H9 (cell line): ENCODE measurements at regions not wholly inside any gene's neighbourhood (a gene's known extent, or its start where the extent isn't known, plus 50 kb on each side); places are given as distances from the start of the nearest gene placed in this dataset.

Source experiments
- DNase-seq: peaks from one replicate; pipeline ENCODE4 v3.0.0-alpha.2; 2017
- H2AFZ ChIP-seq: one replicate; pipeline ENCODE4 v1.6.1; 2013; ENCODE audit warnings: mild to moderate bottlenecking, low read length, control low read depth, moderate library complexity
- H2AK5ac ChIP-seq: 2 replicates; pipeline ENCODE4 v1.6.1; 2013; ENCODE audit warnings: low read length, control low read depth, mixed read lengths; ENCODE audit not compliant: insufficient read length
- H2BK120ac ChIP-seq: one replicate; pipeline ENCODE4 v1.6.1; 2013; ENCODE audit warnings: low read depth, mild to moderate bottlenecking, low read length, control low read depth, inconsistent platforms; ENCODE audit not compliant: poor library complexity, severe bottlenecking
- H2BK12ac ChIP-seq: 2 replicates; pipeline ENCODE4 v1.6.1; 2013; ENCODE audit warnings: low read length, control low read depth, mixed read lengths, low read depth; ENCODE audit not compliant: insufficient read length
- H2BK15ac ChIP-seq: 2 replicates; pipeline ENCODE4 v1.6.1; 2013; ENCODE audit warnings: low read depth, low read length, control low read depth
- H2BK20ac ChIP-seq: one replicate; pipeline ENCODE4 v1.6.1; 2013; ENCODE audit warnings: low read depth, mild to moderate bottlenecking, low read length, control low read depth, inconsistent platforms; ENCODE audit not compliant: poor library complexity, severe bottlenecking
- H2BK5ac ChIP-seq: 2 replicates; pipeline ENCODE4 v1.6.1; 2013; ENCODE audit warnings: low read length, control low read depth, mixed read lengths; ENCODE audit not compliant: insufficient read length
- H3K14ac ChIP-seq: 2 replicates; pipeline ENCODE4 v1.6.1; 2013; ENCODE audit warnings: low read length, control low read depth; ENCODE audit not compliant: insufficient read depth
- H3K18ac ChIP-seq: 2 replicates; pipeline ENCODE4 v1.6.1; 2013; ENCODE audit warnings: low read depth, mild to moderate bottlenecking, mixed read lengths, low read length, control low read depth; ENCODE audit not compliant: insufficient read length
- H3K23ac ChIP-seq: 2 replicates; pipeline ENCODE4 v1.6.1; 2013; ENCODE audit warnings: low read length, control low read depth, mixed read lengths, low read depth; ENCODE audit not compliant: insufficient read length
- H3K23me2 ChIP-seq: 2 replicates; pipeline ENCODE4 v1.6.1; 2013; ENCODE audit warnings: low read depth, mild to moderate bottlenecking, mixed read lengths, low read length, control low read depth; ENCODE audit not compliant: insufficient read length, poor library complexity, severe bottlenecking
- H3K27ac ChIP-seq: 2 replicates; pipeline ENCODE4 v1.5.1; 2013; ENCODE audit warnings: low read length, control low read depth, mixed read lengths, low read depth; ENCODE audit not compliant: insufficient read length
- H3K27me3 ChIP-seq: 2 replicates; pipeline ENCODE4 v1.6.1; 2013; ENCODE audit warnings: low read length, control low read depth, inconsistent platforms; ENCODE audit not compliant: insufficient read depth
- H3K4ac ChIP-seq: 2 replicates; pipeline ENCODE4 v1.6.1; 2013; ENCODE audit warnings: low read depth, mild to moderate bottlenecking, control low read depth, inconsistent platforms, low read length, moderate library complexity
- H3K4me1 ChIP-seq: 2 replicates; pipeline ENCODE4 v1.6.1; 2013; ENCODE audit warnings: low read length, control low read depth, inconsistent platforms; ENCODE audit not compliant: insufficient read depth
- H3K4me2 ChIP-seq: 2 replicates; pipeline ENCODE4 v1.6.1; 2013; ENCODE audit warnings: low read length, control low read depth, mixed read lengths; ENCODE audit not compliant: insufficient read length, insufficient read depth
- H3K56ac ChIP-seq: 2 replicates; pipeline ENCODE4 v1.6.1; 2013; ENCODE audit warnings: low read depth, mild to moderate bottlenecking, mixed read lengths, low read length, control low read depth; ENCODE audit not compliant: insufficient read length
- H3K79me1 ChIP-seq: 2 replicates; pipeline ENCODE4 v1.6.1; 2013; ENCODE audit warnings: low read depth, mild to moderate bottlenecking, moderate library complexity, low read length, control low read depth, inconsistent platforms; ENCODE audit not compliant: insufficient read depth, poor library complexity, severe bottlenecking
- H3K79me2 ChIP-seq: 2 replicates; pipeline ENCODE4 v1.6.1; 2013; ENCODE audit warnings: low read length, control low read depth, inconsistent platforms; ENCODE audit not compliant: insufficient read depth
- H3K9ac ChIP-seq: 2 replicates; pipeline ENCODE4 v1.6.1; 2013; ENCODE audit warnings: low read length, control low read depth, mixed read lengths; ENCODE audit not compliant: insufficient read length; ENCODE audit errors: extremely low read depth
- H3K9me3 ChIP-seq: one replicate; pipeline ENCODE4 v1.6.1; 2013; ENCODE audit warnings: low read depth, low read length, inconsistent platforms; ENCODE audit not compliant: control insufficient read depth
- H3T11ph ChIP-seq: one replicate; pipeline ENCODE4 v1.6.1; 2013; ENCODE audit warnings: mild to moderate bottlenecking, low read length, control low read depth, inconsistent platforms
- H4K20me1 ChIP-seq: one replicate; pipeline ENCODE4 v1.6.1; 2013; ENCODE audit not compliant: control insufficient read depth, insufficient read length, insufficient read depth
- H4K5ac ChIP-seq: 2 replicates; pipeline ENCODE4 v1.6.1; 2013; ENCODE audit warnings: low read depth, mild to moderate bottlenecking, mixed read lengths, low read length, control low read depth; ENCODE audit not compliant: insufficient read length
- H4K8ac ChIP-seq: replicated peaks from 2 replicates; pipeline ENCODE4 v1.6.1; 2013; ENCODE audit warnings: low read length, control low read depth, mixed read lengths, low read depth; ENCODE audit not compliant: insufficient read length
- H4K91ac ChIP-seq: 2 replicates; pipeline ENCODE4 v1.6.1; 2013; ENCODE audit warnings: low read depth, mild to moderate bottlenecking, moderate library complexity, mixed read lengths, low read length, control low read depth; ENCODE audit not compliant: insufficient read length
- H3K27ac Mint-ChIP-seq, 3 experiments: 2 replicates in 2 of 3; 3 replicates in 1 of 3; pipeline ENCODE4 v1.8.0; 2020 to 2021; ENCODE audit warnings: mixed read lengths in 3 of 3, mild to moderate bottlenecking in 1 of 3, moderate library complexity in 1 of 3
- H3K27me3 Mint-ChIP-seq: 2 replicates; pipeline ENCODE4 v1.8.0; 2021; ENCODE audit warnings: low read depth, mild to moderate bottlenecking, moderate library complexity, mixed read lengths
- H3K36me3 Mint-ChIP-seq, 3 experiments: 2 replicates in 2 of 3; 3 replicates in 1 of 3; pipeline ENCODE4 v1.8.0; 2020 to 2021; ENCODE audit warnings: low read depth in 3 of 3, mixed read lengths in 3 of 3; ENCODE audit not compliant: insufficient read depth in 1 of 3
- H3K4me1 Mint-ChIP-seq, 2 experiments: 2 replicates each; pipeline ENCODE4 v1.8.0; 2020; ENCODE audit warnings: mixed read lengths in 2 of 2
- H3K4me3 Mint-ChIP-seq, 2 experiments: 2 replicates in 1 of 2; 3 replicates in 1 of 2; pipeline ENCODE4 v1.8.0; 2020 to 2021; ENCODE audit warnings: mild to moderate bottlenecking in 2 of 2, mixed read lengths in 2 of 2, moderate library complexity in 1 of 2
- H3K9me3 Mint-ChIP-seq, 2 experiments: 2 replicates in 1 of 2; 3 replicates in 1 of 2; pipeline ENCODE4 v1.8.0; 2020; ENCODE audit warnings: mild to moderate bottlenecking in 2 of 2, mixed read lengths in 2 of 2, moderate library complexity in 1 of 2
- CTCF ChIP-seq: fragments of 200-600 bp; sonication (generic); conservative IDR thresholded peaks from 3 replicates; pipeline ENCODE4 v1.8.0; 2021; ENCODE audit warnings: antibody characterized with exemption, mild to moderate bottlenecking
- WGBS: extraction: QIAGEN DNeasy Blood & Tissue Kit; methylation state at CpG from one replicate; pipeline ENCODE4 v1.1.7; 2013; ENCODE audit warnings: missing lambda C conversion rate, low lambda C conversion rate, mixed read lengths; ENCODE audit not compliant: insufficient read length; ENCODE audit errors: extremely low coverage; 5-methylcytosine and 5-hydroxymethylcytosine counted together

GRCh38 chr2:59791004-59791618, 762.3 kb downstream of the BCL11A start:
- H3K23me2 ChIP-seq: no peaks in the 10 kb centered on the region
- H2BK20ac ChIP-seq: no peak overlapping the region
- H3K27me3 Mint-ChIP-seq: no peaks in the 10 kb centered on the region; the same call in 1 of the 2 replicates

More at GRCh38 chr2:59791004-59791618, 762.3 kb downstream of the BCL11A start:
- no peak overlapping the region for H3K14ac ChIP-seq
- no peaks in the 10 kb centered on the region for H4K20me1 ChIP-seq
- H2BK15ac ChIP-seq: no peak overlapping the region
- H3K79me1 ChIP-seq: no peaks in the 10 kb centered on the region
- H2BK12ac ChIP-seq: no peak overlapping the region
- H3K56ac ChIP-seq: no peak overlapping the region
- no peak overlapping the region for H3K23ac ChIP-seq
- H3K79me2 ChIP-seq: no peaks in the 10 kb centered on the region
- Mint-ChIP-seq H3K9me3 (peaks cover 3 to 12% of the 10 kb centered on the region in 2 experiments; a peak in 3 of 5 replicates), H3K36me3 (peaks cover 0 to 2% (median 1%) of the 10 kb centered on the region in 3 experiments; a peak in 2 of 7 replicates), H3K4me3 (no peak overlapping the region; a peak in 2 of 5 replicates), H3K4me1 (peaks cover 33 to 36% of the 10 kb centered on the region in 2 experiments), H3K27ac (peak overlapping the region in 1 of 3 experiments; percentile 75; a peak in 2 of 7 replicates)
- no peak overlapping the region for H2AK5ac ChIP-seq
- H2BK5ac ChIP-seq: no peak overlapping the region
- no peak for DNase-seq
- H3K4me1 ChIP-seq: peaks cover 5% of the 10 kb centered on the region; the same call in 1 of the 2 replicates
- H3T11ph ChIP-seq: no peak overlapping the region
- no peak overlapping the region for H3K18ac ChIP-seq
- no peaks in the 10 kb centered on the region for H3K9me3 ChIP-seq
- no peak overlapping the region for H4K5ac ChIP-seq
- no peaks in the 10 kb centered on the region for H3K27me3 ChIP-seq
- no peak overlapping the region for H3K4ac ChIP-seq
- H3K9ac ChIP-seq: no peak overlapping the region
- no CpG with 5 or more reads among the region's 12 CpGs for WGBS
- H3K4me2 ChIP-seq: no peak overlapping the region
- TF ChIP-seq CTCF: no peak
- H3K27ac ChIP-seq: no peak overlapping the region
- no peak overlapping the region for H4K91ac ChIP-seq
- no peak overlapping the region for H2AFZ ChIP-seq
- no peak overlapping the region for H2BK120ac ChIP-seq
- no peak overlapping the region for H4K8ac ChIP-seq
